ENCODE measurements at regions not wholly inside any gene's neighbourhood (a gene's known extent, or its start where the extent isn't known, plus 50 kb on each side); places are given as distances from the start of the nearest gene placed in this dataset.
"Not testable (repeated sequence)": the region's sequence is repeated elsewhere in the genome, so short reads cannot be mapped to it uniquely, and the experiment has no call there.

- no peak for DNase-seq (ENCODE audit: low read depth in 3 of 3)
Observed at GRCh38 chr10:7069706-7070105, 341.1 kb downstream of the SFMBT2 start.

DNA sequence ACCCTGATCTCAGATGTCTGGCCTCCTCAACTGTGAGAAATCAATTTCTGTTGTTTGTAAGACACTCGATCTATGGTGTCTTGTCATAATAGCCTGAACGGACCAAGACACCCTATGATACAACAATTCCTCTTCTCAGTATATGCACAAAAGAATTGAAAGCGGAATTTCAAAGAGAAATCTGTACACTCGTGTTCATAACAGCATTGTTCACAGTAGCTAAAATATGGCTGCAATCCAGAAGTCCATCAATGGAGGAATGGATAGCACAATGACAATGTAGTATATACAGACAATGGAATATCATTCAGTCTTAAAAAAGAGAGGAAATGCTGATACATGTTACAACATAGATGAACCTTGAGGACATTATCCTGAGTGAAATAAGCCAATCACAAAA, 354.6 kb downstream of the SFMBT2 start:
- DNase-seq (ENCODE audit: low read depth in 3 of 3): no peak

DNA sequence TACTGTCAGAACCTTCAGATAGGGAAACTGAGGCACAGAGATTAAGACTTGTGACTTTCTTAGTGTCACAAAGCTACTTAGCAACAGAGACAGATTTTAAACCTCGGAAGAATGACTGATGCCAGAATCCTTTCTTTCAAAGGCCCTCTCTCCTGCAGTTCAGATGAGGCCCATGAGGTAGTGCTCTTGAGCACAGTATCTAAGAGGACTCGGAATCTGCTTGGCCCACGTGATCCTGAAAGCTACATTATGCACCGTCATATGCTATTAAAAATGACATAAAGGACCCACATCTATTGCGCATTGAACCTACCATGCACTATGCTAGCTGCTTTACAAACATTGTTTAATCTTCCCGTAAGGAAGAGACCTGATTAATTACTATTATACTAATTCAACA, 355.9 kb downstream of the SFMBT2 start:
- no peak for DNase-seq (ENCODE audit: low read depth in 3 of 3)

GRCh38 chr10:7053195-7053594, 357.6 kb downstream of the SFMBT2 start:
- DNase-seq (ENCODE audit: low read depth in 3 of 3): no peak

- DNase-seq (ENCODE audit: low read depth in 3 of 3): not testable (repeated sequence)
Observed at GRCh38 chr10:7050024-7050423, 360.8 kb downstream of the SFMBT2 start.

GRCh38 chr10:7048061-7048460, 362.8 kb downstream of the SFMBT2 start:
- DNase-seq (ENCODE audit: low read depth in 3 of 3): no peak

DNA sequence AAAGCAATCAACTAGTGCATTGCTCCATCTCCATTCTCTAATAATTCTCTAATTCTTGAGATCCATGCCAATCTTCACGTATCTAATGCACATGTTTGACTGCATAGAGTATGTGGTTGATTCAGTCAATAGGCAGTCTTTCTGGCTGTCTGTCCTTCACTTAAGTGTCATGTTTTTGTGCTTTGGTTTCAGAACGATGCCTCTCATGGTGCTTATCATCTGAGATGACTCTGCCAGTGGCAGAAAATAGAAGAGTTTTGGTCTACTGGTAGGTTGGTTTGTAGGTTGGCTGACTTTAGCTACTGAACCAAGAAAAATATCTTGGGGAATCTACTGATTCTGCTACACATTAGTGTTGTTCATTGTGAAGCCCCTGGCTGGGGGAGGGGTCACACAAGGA, 364.2 kb downstream of the SFMBT2 start:
- no peak for DNase-seq (ENCODE audit: low read depth in 3 of 3)

GRCh38 chr10:7045891-7046599, 364.8 kb downstream of the SFMBT2 start:
- DNase-seq (ENCODE audit: low read depth in 3 of 3): no peak

DNA sequence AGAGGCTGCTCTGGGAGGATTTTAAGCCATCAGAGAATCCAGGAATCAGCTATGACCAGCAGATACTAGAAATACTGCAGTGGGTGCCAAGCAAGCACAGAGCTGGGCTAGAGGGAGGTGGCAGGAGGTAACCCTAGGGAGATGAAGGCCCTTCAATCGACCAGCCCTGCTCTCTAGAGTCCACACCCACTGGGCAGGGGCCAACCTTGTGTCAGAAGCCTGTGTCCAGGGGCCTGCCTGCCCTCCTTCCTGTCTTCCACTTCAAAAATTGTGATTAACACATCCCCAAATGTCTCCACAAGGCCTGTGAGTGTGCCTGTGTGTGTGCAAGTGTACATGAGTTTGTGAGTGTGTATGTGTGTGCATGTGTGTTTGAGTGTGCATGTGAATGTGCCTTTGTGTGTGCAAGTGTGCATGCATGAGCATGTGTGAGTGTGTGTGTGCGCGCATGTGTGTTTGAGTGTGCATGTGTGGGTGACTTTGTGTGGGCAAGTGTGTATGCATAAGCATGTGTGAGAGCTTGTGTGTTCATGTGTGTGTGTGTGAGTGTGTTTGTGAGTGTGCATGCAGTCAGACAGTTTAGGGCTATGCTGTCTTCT, 367.7 kb downstream of the SFMBT2 start:
- DNase-seq (ENCODE audit: low read depth in 3 of 3): no peak

DNA sequence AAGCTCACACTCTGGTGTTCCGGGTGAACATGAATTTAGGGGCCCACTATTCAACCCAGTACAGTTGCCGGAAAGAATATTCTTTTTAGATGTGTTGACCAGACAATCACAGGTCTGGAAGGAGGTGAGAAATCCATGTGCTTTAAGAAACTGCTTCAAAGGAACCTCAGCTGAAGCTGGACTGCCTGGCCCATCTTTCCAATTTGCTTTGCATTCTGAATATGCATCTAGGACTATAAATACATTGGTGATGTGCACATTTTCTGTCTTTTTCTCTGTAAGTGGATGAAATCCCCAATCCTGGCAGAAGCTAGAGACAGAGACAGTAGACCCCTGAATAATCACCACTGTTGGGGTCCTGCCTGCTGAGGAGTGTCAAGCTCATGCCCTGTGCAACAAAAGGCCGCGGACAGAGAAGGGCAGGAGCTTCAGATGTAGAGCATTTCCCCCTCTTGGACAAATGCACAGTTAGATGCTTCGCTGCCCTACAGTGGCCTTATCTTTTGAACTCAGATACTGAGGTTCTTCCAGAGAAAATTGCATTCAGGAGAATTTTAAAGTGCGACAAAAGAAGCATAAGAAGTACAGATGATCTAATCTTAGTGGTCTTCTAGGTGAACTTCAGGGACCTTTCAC, 368.3 kb downstream of the SFMBT2 start:
- DNase-seq (ENCODE audit: low read depth in 3 of 3): no peak

DNA sequence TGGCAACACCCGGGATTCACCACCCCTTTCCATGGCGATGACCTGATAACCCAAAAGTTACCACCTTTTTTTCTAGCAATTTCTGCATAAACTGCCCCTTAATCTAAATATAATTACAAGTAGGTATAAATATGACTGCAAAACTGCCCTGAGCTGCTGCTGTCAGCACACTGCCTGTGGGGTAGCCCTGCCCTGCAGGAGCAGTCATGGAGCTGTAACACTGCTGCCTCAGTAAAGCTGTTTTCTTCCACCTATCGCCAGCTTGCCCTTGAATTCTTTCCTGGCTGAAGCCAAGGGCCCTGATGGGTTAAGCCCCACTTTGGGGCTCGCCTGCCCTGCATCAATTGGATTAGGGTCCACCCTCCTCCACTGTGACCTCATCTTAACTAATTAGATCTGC, 368.8 kb downstream of the SFMBT2 start:
- no peak for DNase-seq (ENCODE audit: low read depth in 3 of 3)

- DNase-seq (ENCODE audit: low read depth in 3 of 3): no peak
Observed at GRCh38 chr10:7040681-7041080, 370.2 kb downstream of the SFMBT2 start.

GRCh38 chr10:7039859-7040258, 371.0 kb downstream of the SFMBT2 start:
- no peak for DNase-seq (ENCODE audit: low read depth in 3 of 3)

DNA sequence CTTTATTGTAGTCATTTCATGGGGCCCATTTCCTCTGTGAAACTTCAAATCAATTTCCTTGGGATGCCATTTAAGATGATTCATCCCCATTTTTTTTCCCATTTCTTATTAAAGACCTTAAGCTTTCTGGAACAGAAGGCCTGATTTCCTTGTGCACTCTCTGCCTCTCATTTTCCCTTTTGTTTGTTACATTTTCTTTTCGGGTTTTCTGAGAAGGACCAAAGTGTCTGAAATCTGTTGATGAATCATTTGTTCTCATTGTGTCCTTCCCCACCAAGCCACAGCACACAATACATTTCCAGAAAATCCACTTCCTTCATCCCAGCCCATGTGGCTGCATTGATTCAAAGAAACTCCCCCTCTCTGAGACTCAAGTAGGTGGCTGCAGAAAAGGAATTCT, 372.4 kb downstream of the SFMBT2 start:
- DNase-seq (ENCODE audit: low read depth in 3 of 3): no peak

GRCh38 chr10:7037434-7037833, 373.4 kb downstream of the SFMBT2 start:
- DNase-seq (ENCODE audit: low read depth in 3 of 3): not testable (repeated sequence)

- DNase-seq (ENCODE audit: low read depth in 3 of 3): no peak
Observed at GRCh38 chr10:7036951-7037350, 373.9 kb downstream of the SFMBT2 start.

DNA sequence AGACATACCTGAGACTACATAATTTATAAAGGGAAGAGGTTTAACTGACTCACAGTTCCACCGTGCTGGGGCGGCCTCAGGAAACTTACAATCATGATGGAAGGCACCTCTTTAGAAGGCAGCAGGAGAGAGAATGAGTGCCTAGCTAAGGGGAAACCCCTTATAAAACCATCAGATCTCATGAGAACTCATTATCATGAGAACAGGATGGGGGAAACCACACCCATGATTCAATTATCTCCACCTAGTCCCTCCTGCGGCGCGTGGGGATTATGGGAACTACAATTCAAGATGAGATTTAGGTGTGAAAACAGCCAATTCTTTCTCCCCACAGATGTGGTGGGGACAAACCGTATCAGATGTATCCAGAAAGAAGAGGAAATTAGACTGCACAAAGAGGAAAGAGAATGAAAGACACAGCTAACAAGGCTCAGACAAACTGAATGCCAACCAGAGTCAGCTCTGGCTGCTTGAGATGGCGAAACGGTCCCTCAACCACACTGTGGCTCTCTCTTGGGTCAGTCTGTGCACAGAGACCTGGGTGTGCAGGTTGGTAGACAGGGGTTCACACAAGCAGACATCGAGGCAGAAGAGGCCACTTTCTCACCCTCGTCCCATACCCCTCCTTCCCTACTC, 375.6 kb downstream of the SFMBT2 start:
- peak; percentile 12 to 27 (median 21) for DNase-seq (ENCODE audit: low read depth in 3 of 3)

GRCh38 chr10:7033031-7033430, 377.8 kb downstream of the SFMBT2 start:
- DNase-seq (ENCODE audit: low read depth in 3 of 3): no peak

GRCh38 chr10:7030134-7030855, 380.5 kb downstream of the SFMBT2 start:
- no peak for DNase-seq (ENCODE audit: low read depth in 3 of 3)

- no peak for DNase-seq (ENCODE audit: low read depth in 3 of 3)
Observed at GRCh38 chr10:7029672-7030071, 381.2 kb downstream of the SFMBT2 start.

GRCh38 chr10:7028809-7029166, 382.0 kb downstream of the SFMBT2 start:
- DNase-seq (ENCODE audit: low read depth in 3 of 3): no peak
